Sigmoid colon (tissue), 6 donors: ENCODE measurements at regions not wholly inside any gene's neighbourhood (a gene's known extent, or its start where the extent isn't known, plus 50 kb on each side); places are given as distances from the start of the nearest gene placed in this dataset.

ENCODE experiments used
- DNase-seq: peaks from one replicate; pipeline ENCODE4 v3.0.0-alpha.2; 2019
- H3K27ac ChIP-seq, 4 donors: fragments of 200-600 bp; sonication (generic); one replicate each; pipeline ENCODE4 v1.5.1; 2016 to 2019; ENCODE audit warnings: mild to moderate bottlenecking in 1 of 4
- H3K27me3 ChIP-seq, 3 donors: fragments of 200-600 bp; sonication (generic); one replicate each; pipeline ENCODE4 v1.5.1; 2019; ENCODE audit warnings: mild to moderate bottlenecking in 1 of 3
- H3K36me3 ChIP-seq, 4 donors: fragments of 200-600 bp; sonication (generic); one replicate each; pipeline ENCODE4 v1.5.1; 2016 to 2019
- H3K4me1 ChIP-seq, 4 donors: fragments of 200-600 bp; sonication (generic); one replicate each; pipeline ENCODE4 v1.5.1; 2017 to 2019
- H3K4me3 ChIP-seq, 4 donors: fragments of 200-600 bp; sonication (generic); one replicate each; pipeline ENCODE4 v1.5.1; 2017 to 2019; ENCODE audit warnings: mild to moderate bottlenecking in 2 of 4, moderate library complexity in 1 of 4
- H3K9me3 ChIP-seq, 4 donors: fragments of 200-600 bp in 3 of 4; sonication (generic) in 3 of 4; one replicate each; pipeline versions ENCODE4 v1.5.1 to v1.6.1; 2013 to 2019
- CTCF ChIP-seq, 4 experiments: fragments of 450-650 bp in 3 of 4; fragments of 200-600 bp in 1 of 4; IDR thresholded peaks; one replicate each; pipeline ENCODE4 v1.5.1; 2016 to 2019; ENCODE audit warnings: antibody characterized with exemption in 4 of 4, mild to moderate bottlenecking in 3 of 4, moderate library complexity in 2 of 4
- EP300 ChIP-seq, 4 donors: sonication (generic); formaldehyde crosslinking; IDR thresholded peaks; one replicate each; pipeline ENCODE4 v1.6.1; 2017; ENCODE audit warnings: antibody characterized with exemption in 4 of 4
- POLR2A ChIP-seq, 2 donors: fragments of 450-650 bp; IDR thresholded peaks; one replicate each; pipeline ENCODE4 v1.6.1; 2016; ENCODE audit warnings: antibody characterized with exemption in 2 of 2, mild to moderate bottlenecking in 2 of 2, moderate library complexity in 2 of 2
- POLR2AphosphoS5 ChIP-seq, 4 donors: sonication (generic); formaldehyde crosslinking; IDR thresholded peaks; one replicate each; pipeline ENCODE4 v1.6.1; 2017; ENCODE audit warnings: antibody characterized with exemption in 4 of 4
- WGBS, 2 donors: extraction: QIAGEN DNeasy Blood & Tissue Kit; methylation state at CpG; one replicate each; pipeline ENCODE4 v1.1.7; 2013; 5-methylcytosine and 5-hydroxymethylcytosine counted together
- intact Hi-C: fragments of 100-400 bp; cut with DNase I; formaldehyde crosslinking; loops from one replicate; pipeline ENCODE4 v1.15.1; 2023
- donor health status: healthy with polysubstance abuse.
- donor health status: healthy.

GRCh38 chr16:54766355-54766754 is 164.3 kb upstream of the IRX5 start:
- peaks cover 0 to 4% (median 0%) of the 10 kb centered on the region in 4 donors for H3K9me3 ChIP-seq
- H3K4me3 ChIP-seq, result no peak overlapping the region
- 62 to 75% methylated on average over 3 of the region's 3 CpGs for WGBS, 2 donors
- H3K27me3 ChIP-seq, result no peaks in the 10 kb centered on the region
- TF ChIP-seq CTCF (IDR thresholded peaks at IDR 0.05) (no peak), EP300 (IDR thresholded peaks at IDR 0.05) (no peak), POLR2A (IDR thresholded peaks at IDR 0.05) (no peak), POLR2AphosphoS5 (IDR thresholded peaks at IDR 0.05) (no peak)
- no peaks in the 10 kb centered on the region for H3K4me1 ChIP-seq
- H3K36me3 ChIP-seq, result no peaks in the 10 kb centered on the region
- DNase-seq, result no peak
- H3K27ac ChIP-seq, result no peak overlapping the region
- intact Hi-C loops, result no loop called here

- peaks cover 0 to 3% (median 0%) of the 10 kb centered on the region in 3 donors for H3K27me3 ChIP-seq
Measured at GRCh38 chr16:54750249-54750648, 180.4 kb upstream of the IRX5 start.

GRCh38 chr16:54748611-54749190 is 182.0 kb upstream of the IRX5 start:
- H3K27me3 ChIP-seq, result peaks cover 0 to 3% (median 0%) of the 10 kb centered on the region in 3 donors
- H3K27ac ChIP-seq, result no peak overlapping the region
- no peaks in the 10 kb centered on the region for H3K4me1 ChIP-seq
- 69 to 81% methylated on average over 6 of the region's 6 CpGs for WGBS, 2 donors
- no peaks in the 10 kb centered on the region for H3K36me3 ChIP-seq
- H3K4me3 ChIP-seq, result no peak overlapping the region
- DNase-seq, result no peak
- no peak for TF ChIP-seq POLR2AphosphoS5 (IDR thresholded peaks at IDR 0.05)
- no peak for TF ChIP-seq POLR2A (IDR thresholded peaks at IDR 0.05)
- no peak for TF ChIP-seq CTCF (IDR thresholded peaks at IDR 0.05)
- TF ChIP-seq EP300 (IDR thresholded peaks at IDR 0.05), result no peak
- no peaks in the 10 kb centered on the region for H3K9me3 ChIP-seq
- intact Hi-C loops, result no loop called here

More at GRCh38 chr16:54750249-54750648, 180.4 kb upstream of the IRX5 start:
- DNase-seq, result no peak
- WGBS, 2 donors, result 78 to 80% methylated on average over 7 of the region's 7 CpGs
- Histone ChIP-seq H3K4me1 (no peaks in the 10 kb centered on the region), H3K27ac (no peak overlapping the region), H3K36me3 (no peaks in the 10 kb centered on the region), H3K4me3 (no peak overlapping the region), H3K9me3 (no peaks in the 10 kb centered on the region)
- no peak for TF ChIP-seq EP300 (IDR thresholded peaks at IDR 0.05)
- intact Hi-C loops, result no loop called here

GRCh38 chr16:54746596-54746995 is 184.1 kb upstream of the IRX5 start:
- no peak overlapping the region for H3K4me3 ChIP-seq
- WGBS, 2 donors, result 65 to 75% methylated on average over 4 of the region's 4 CpGs
- intact Hi-C loops, result no loop called here
- H3K36me3 ChIP-seq, result no peaks in the 10 kb centered on the region
- H3K27ac ChIP-seq, result no peak overlapping the region
- no peaks in the 10 kb centered on the region for H3K4me1 ChIP-seq
- no peaks in the 10 kb centered on the region for H3K9me3 ChIP-seq
- peaks cover 0 to 3% (median 0%) of the 10 kb centered on the region in 3 donors for H3K27me3 ChIP-seq
- DNase-seq, result no peak
- TF ChIP-seq POLR2AphosphoS5 (IDR thresholded peaks at IDR 0.05), result no peak
- TF ChIP-seq POLR2A (IDR thresholded peaks at IDR 0.05), result no peak
- TF ChIP-seq EP300 (IDR thresholded peaks at IDR 0.05), result no peak

GRCh38 chr16:54744998-54745397 is 185.7 kb upstream of the IRX5 start:
- Histone ChIP-seq H3K4me3 (no peak overlapping the region), H3K9me3 (no peaks in the 10 kb centered on the region), H3K36me3 (no peaks in the 10 kb centered on the region), H3K27me3 (peaks cover 0 to 3% (median 0%) of the 10 kb centered on the region in 3 donors), H3K27ac (no peak overlapping the region), H3K4me1 (no peaks in the 10 kb centered on the region)
- intact Hi-C loops, result no loop called here
- WGBS, 2 donors, result 89 to 90% methylated on average over 6 of the region's 6 CpGs
- DNase-seq, result no peak
- no peak for TF ChIP-seq CTCF (IDR thresholded peaks at IDR 0.05)
- TF ChIP-seq POLR2AphosphoS5 (IDR thresholded peaks at IDR 0.05), result no peak
- TF ChIP-seq POLR2A (IDR thresholded peaks at IDR 0.05), result no peak

- 7 to 45% methylated on average over 1 of the region's 1 CpG for WGBS, 2 donors
- no peak for DNase-seq
- TF ChIP-seq POLR2AphosphoS5 (IDR thresholded peaks at IDR 0.05), result no peak
- TF ChIP-seq EP300 (IDR thresholded peaks at IDR 0.05), result no peak
- no peak for TF ChIP-seq CTCF (IDR thresholded peaks at IDR 0.05)
- no peak for TF ChIP-seq POLR2A (IDR thresholded peaks at IDR 0.05)
- peaks cover 0 to 3% (median 0%) of the 10 kb centered on the region in 3 donors for H3K27me3 ChIP-seq
- no peaks in the 10 kb centered on the region for H3K4me1 ChIP-seq
- intact Hi-C loops, result no loop called here
- no peak overlapping the region for H3K4me3 ChIP-seq
- no peaks in the 10 kb centered on the region for H3K9me3 ChIP-seq
- H3K36me3 ChIP-seq, result no peaks in the 10 kb centered on the region
- no peak overlapping the region for H3K27ac ChIP-seq
Measured at GRCh38 chr16:54742436-54742835, 188.2 kb upstream of the IRX5 start.
